Neural cell (in vitro differentiated cells): ENCODE measurements at regions not wholly inside any gene's neighbourhood (a gene's known extent, or its start where the extent isn't known, plus 50 kb on each side); places are given as distances from the start of the nearest gene placed in this dataset.

ENCODE experiments used
- H2AFZ ChIP-seq: fragments of 200-600, 300-800 bp; sonication (generic), shearing (Covaris generic); 2 replicates; pipeline ENCODE4 v1.6.0; 2014; ENCODE audit warnings: low read depth, mild to moderate bottlenecking, antibody characterized with exemption, low read length, moderate library complexity
- H3F3A ChIP-seq: fragments of 200-600 bp; shearing (Covaris generic); 2 replicates; pipeline ENCODE4 v1.6.1; 2016; ENCODE audit warnings: mild to moderate bottlenecking, moderate library complexity, mixed read lengths, antibody characterized with exemption, low read length; ENCODE audit not compliant: insufficient read depth, poor library complexity, severe bottlenecking
- H3K27ac ChIP-seq: fragments of 200-600, 300-800 bp; sonication (generic), shearing (Covaris generic); 2 replicates; pipeline ENCODE4 v1.5.1; 2014; ENCODE audit warnings: mild to moderate bottlenecking, low read length, moderate library complexity
- H3K27me3 ChIP-seq: fragments of 300-800, 200-600 bp; sonication (generic), shearing (Covaris generic); 2 replicates; pipeline ENCODE4 v1.6.0; 2014; ENCODE audit warnings: mild to moderate bottlenecking, low read depth, low read length, moderate library complexity; ENCODE audit not compliant: insufficient read depth
- H3K36me3 ChIP-seq: fragments of 300-800, 200-600 bp; sonication (generic), shearing (Covaris generic); 2 replicates; pipeline ENCODE4 v1.5.1; 2014; ENCODE audit warnings: mild to moderate bottlenecking, antibody characterized with exemption, low read length, moderate library complexity; ENCODE audit not compliant: insufficient read depth
- H3K4me2 ChIP-seq: fragments of 300-800, 200-600 bp; sonication (generic), shearing (Covaris generic); 2 replicates; pipeline ENCODE4 v1.6.0; 2014; ENCODE audit warnings: mild to moderate bottlenecking, low read length
- H3K4me3 ChIP-seq: fragments of 300-800, 200-600 bp; sonication (generic), shearing (Covaris generic); 2 replicates; pipeline ENCODE4 v1.5.1; 2014; ENCODE audit warnings: mild to moderate bottlenecking, low read length, moderate library complexity
- H3K79me2 ChIP-seq: fragments of 200-600 bp; shearing (Covaris generic); replicated peaks from 2 replicates; pipeline ENCODE4 v1.6.0; 2014; ENCODE audit warnings: mild to moderate bottlenecking, low read length, moderate library complexity; ENCODE audit not compliant: insufficient read depth
- H3K9ac ChIP-seq: fragments of 300-800, 200-600 bp; sonication (generic), shearing (Covaris generic); 2 replicates; pipeline ENCODE4 v1.6.1; 2016; ENCODE audit warnings: mild to moderate bottlenecking, low read length, mixed read lengths
- H3K9me2 ChIP-seq: fragments of 200-600 bp; shearing (Covaris generic); 2 replicates; pipeline ENCODE4 v1.6.1; 2016; ENCODE audit warnings: mild to moderate bottlenecking, low read length, mixed read lengths; ENCODE audit not compliant: insufficient read depth
- H3K9me3 ChIP-seq: fragments of 200-600, 300-800 bp; sonication (generic), shearing (Covaris generic); 2 replicates; pipeline ENCODE4 v1.6.1; 2016; ENCODE audit warnings: mild to moderate bottlenecking, mixed run types, low read length, moderate library complexity, mixed read lengths
- H4K20me1 ChIP-seq: fragments of 200-600 bp; shearing (Covaris generic); 2 replicates; pipeline ENCODE4 v1.6.1; 2016; ENCODE audit warnings: mild to moderate bottlenecking, mixed run types; ENCODE audit not compliant: insufficient read depth
- CTCF ChIP-seq: fragments of 450-650 bp; IDR thresholded peaks from 2 replicates; pipeline ENCODE4 v1.5.1; 2014; ENCODE audit warnings: antibody characterized with exemption, mild to moderate bottlenecking, moderate library complexity; ENCODE audit not compliant: poor library complexity, severe bottlenecking
- EP300 ChIP-seq: fragments of 450-650 bp; conservative IDR thresholded peaks from 2 replicates; pipeline ENCODE4 v1.6.1; 2014; ENCODE audit warnings: antibody characterized with exemption, mild to moderate bottlenecking, moderate library complexity; ENCODE audit not compliant: poor library complexity, severe bottlenecking
- EZH2 ChIP-seq: fragments of 200-600, 300-800 bp; shearing (Covaris generic), sonication (generic); IDR thresholded peaks from 2 replicates; pipeline ENCODE4 v1.6.1; 2014; ENCODE audit warnings: antibody characterized with exemption, low read length, borderline replicate concordance, mild to moderate bottlenecking; ENCODE audit not compliant: insufficient read depth, poor library complexity, severe bottlenecking
- MXI1 ChIP-seq: fragments of 450-650 bp; conservative IDR thresholded peaks from 2 replicates; pipeline ENCODE4 v1.6.1; 2014; ENCODE audit warnings: antibody characterized with exemption, mild to moderate bottlenecking; ENCODE audit not compliant: poor library complexity, severe bottlenecking
- POLR2AphosphoS5 ChIP-seq: IDR thresholded peaks from 2 replicates; pipeline ENCODE4 v1.6.1; 2012
- RAD21 ChIP-seq: fragments of 450-650 bp; conservative IDR thresholded peaks from 2 replicates; pipeline ENCODE4 v1.6.1; 2014; ENCODE audit warnings: antibody characterized with exemption, mild to moderate bottlenecking, moderate library complexity
- REST ChIP-seq: IDR thresholded peaks from 2 replicates; pipeline ENCODE4 v1.6.1; 2012; ENCODE audit warnings: borderline replicate concordance
- SMC3 ChIP-seq: fragments of 450-650 bp; conservative IDR thresholded peaks from 2 replicates; pipeline ENCODE4 v1.6.1; 2014; ENCODE audit warnings: antibody characterized with exemption, mild to moderate bottlenecking, moderate library complexity; ENCODE audit not compliant: poor library complexity
- TAF1 ChIP-seq: IDR thresholded peaks from 2 replicates; pipeline ENCODE4 v1.6.1; 2012; ENCODE audit warnings: low read depth

GRCh38 chr4:24672880-24673279, 88.5 kb upstream of the DHX15 start:
- TF ChIP-seq RAD21 (no peak), MXI1 (no peak), SMC3 (no peak), CTCF (no peak), REST (no peak), EZH2 (no peak), EP300 (no peak), POLR2AphosphoS5 (no peak), TAF1 (no peak)

GRCh38 chr4:24674279-24674678, 89.9 kb upstream of the DHX15 start:
- Histone ChIP-seq H3K4me2 (no peak overlapping the region), H3K9ac (no peak overlapping the region), H3K9me2 (no peaks in the 10 kb centered on the region), H3K27me3 (no peaks in the 10 kb centered on the region), H3K9me3 (no peaks in the 10 kb centered on the region), H3F3A (no peaks in the 10 kb centered on the region), H3K79me2 (no peaks in the 10 kb centered on the region), H4K20me1 (no peaks in the 10 kb centered on the region), H3K27ac (no peak overlapping the region), H2AFZ (no peak overlapping the region), H3K36me3 (no peaks in the 10 kb centered on the region), H3K4me3 (no peak overlapping the region)
- TF ChIP-seq MXI1 = no peak
- no peak for TF ChIP-seq POLR2AphosphoS5
- no peak for TF ChIP-seq EP300
- no peak for TF ChIP-seq EZH2
- TF ChIP-seq TAF1 = no peak

More at GRCh38 chr4:24672880-24673279, 88.5 kb upstream of the DHX15 start:
- H3K4me3 ChIP-seq = no peak overlapping the region
- no peaks in the 10 kb centered on the region for H4K20me1 ChIP-seq
- no peaks in the 10 kb centered on the region for H3K79me2 ChIP-seq
- H3K9ac ChIP-seq = no peak overlapping the region
- H3K27me3 ChIP-seq = no peaks in the 10 kb centered on the region
- no peak overlapping the region for H3K4me2 ChIP-seq
- H2AFZ ChIP-seq = no peak overlapping the region
- H3K36me3 ChIP-seq = no peaks in the 10 kb centered on the region
- no peaks in the 10 kb centered on the region for H3K9me2 ChIP-seq
- no peaks in the 10 kb centered on the region for H3F3A ChIP-seq
- no peak overlapping the region for H3K27ac ChIP-seq
- H3K9me3 ChIP-seq = no peaks in the 10 kb centered on the region
